Testis (tissue), 2 donors: ENCODE measurements at regions not wholly inside any gene's neighbourhood (a gene's known extent, or its start where the extent isn't known, plus 50 kb on each side); places are given as distances from the start of the nearest gene placed in this dataset.
"Not testable (repeated sequence)": the region's sequence is repeated elsewhere in the genome, so short reads cannot be mapped to it uniquely, and the experiment has no call there.

Experiments used
- CTCF ChIP-seq, 3 experiments: fragments of 450-650 bp in 2 of 3; fragments of 200-600 bp in 1 of 3; sonication (generic) in 1 of 3; IDR thresholded peaks; one replicate each; pipeline ENCODE4 v1.5.1; 2016 to 2019; ENCODE audit warnings: antibody characterized with exemption in 3 of 3, mild to moderate bottlenecking in 2 of 3, moderate library complexity in 1 of 3
- POLR2A ChIP-seq: fragments of 450-650 bp; IDR thresholded peaks from one replicate; pipeline ENCODE4 v1.6.1; 2017; ENCODE audit warnings: antibody characterized with exemption, mild to moderate bottlenecking, moderate library complexity

- not testable (repeated sequence) for TF ChIP-seq CTCF (IDR thresholded peaks at IDR 0.05); POLR2A
These were observed 688.8 kb downstream of the TTLL7 start for GRCh38 chr1:83310161-83310560.
